ENCODE measurements at regions not wholly inside any gene's neighbourhood (a gene's known extent, or its start where the extent isn't known, plus 50 kb on each side); places are given as distances from the start of the nearest gene placed in this dataset.

- DNase-seq, result no peak
Observed at GRCh38 chr17:77466140-77466539, 325.4 kb downstream of the SEC14L1 start.

DNA sequence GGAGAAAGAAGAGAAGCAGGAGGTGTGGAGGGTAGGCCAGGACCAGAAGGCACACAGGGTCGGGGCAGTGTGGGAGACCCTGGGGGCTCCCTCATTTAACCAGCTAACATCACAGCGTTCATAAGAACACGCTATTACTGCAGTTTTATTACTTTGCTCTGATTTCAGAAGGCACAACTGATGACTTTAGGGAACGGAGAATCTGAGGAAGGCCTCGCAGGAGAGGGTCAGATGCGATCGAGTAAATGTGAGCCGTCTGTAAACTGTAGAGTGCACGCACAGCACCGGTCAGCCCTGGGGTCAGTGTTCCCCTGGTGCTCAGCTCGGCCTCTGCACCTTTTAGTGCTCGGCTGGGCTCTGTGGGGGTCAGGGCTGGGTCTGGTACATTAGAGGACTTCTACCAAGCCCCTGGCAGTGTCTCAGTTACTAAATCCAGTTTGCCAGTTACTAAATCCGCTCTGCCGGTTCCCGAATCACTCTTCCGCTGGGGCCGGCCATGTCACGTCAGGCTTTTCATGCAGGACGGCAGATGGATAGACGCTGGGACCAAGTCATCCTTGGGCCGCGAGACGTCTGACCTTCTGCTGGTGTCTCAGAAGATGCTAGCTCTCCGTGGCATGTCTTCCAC, 325.9 kb downstream of the SEC14L1 start:
- no peak for DNase-seq
- Histone ChIP-seq H3K4me1 (peaks cover 17% of the 10 kb centered on the region), H3K27me3 (no peaks in the 10 kb centered on the region), H3K27ac (no peak overlapping the region), H3K4me3 (no peak overlapping the region), H3K9me3 (replicated peaks) (no peaks in the 10 kb centered on the region), H3K36me3 (peaks cover 4% of the 10 kb centered on the region; the same call in 1 of the 2 replicates)

More at GRCh38 chr17:77466140-77466539, 325.4 kb downstream of the SEC14L1 start:
- Histone ChIP-seq H3K9me3 (replicated peaks) (no peaks in the 10 kb centered on the region), H3K36me3 (peaks cover 4% of the 10 kb centered on the region; the same call in 1 of the 2 replicates), H3K27me3 (no peaks in the 10 kb centered on the region), H3K27ac (no peak overlapping the region), H3K4me3 (no peak overlapping the region), H3K4me1 (peaks cover 11% of the 10 kb centered on the region)

- Histone ChIP-seq H3K4me3 (no peak overlapping the region), H3K27me3 (no peaks in the 10 kb centered on the region), H3K9me3 (replicated peaks) (no peaks in the 10 kb centered on the region), H3K36me3 (peaks cover 4% of the 10 kb centered on the region; the same call in 1 of the 2 replicates), H3K27ac (no peak overlapping the region), H3K4me1 (peaks cover 25% of the 10 kb centered on the region)
- no peak for DNase-seq
Observed at GRCh38 chr17:77467521-77467920, 326.8 kb downstream of the SEC14L1 start.

- H3K9me3 ChIP-seq (replicated peaks), result no peaks in the 10 kb centered on the region
- H3K27ac ChIP-seq, result no peak overlapping the region
- H3K36me3 ChIP-seq, result peaks cover 5% of the 10 kb centered on the region
- no peak overlapping the region for H3K4me3 ChIP-seq
- no peak for DNase-seq
- no peaks in the 10 kb centered on the region for H3K27me3 ChIP-seq
- H3K4me1 ChIP-seq, result peaks cover 34% of the 10 kb centered on the region
Observed at GRCh38 chr17:77468897-77469296, 328.1 kb downstream of the SEC14L1 start.

- Histone ChIP-seq H3K4me1 (peaks cover 34% of the 10 kb centered on the region), H3K27ac (peak overlapping the region; percentile 23; the same call in 1 of the 2 replicates)
- DNase-seq, result no peak
Observed at GRCh38 chr17:77470330-77470786, 329.6 kb downstream of the SEC14L1 start.

DNA sequence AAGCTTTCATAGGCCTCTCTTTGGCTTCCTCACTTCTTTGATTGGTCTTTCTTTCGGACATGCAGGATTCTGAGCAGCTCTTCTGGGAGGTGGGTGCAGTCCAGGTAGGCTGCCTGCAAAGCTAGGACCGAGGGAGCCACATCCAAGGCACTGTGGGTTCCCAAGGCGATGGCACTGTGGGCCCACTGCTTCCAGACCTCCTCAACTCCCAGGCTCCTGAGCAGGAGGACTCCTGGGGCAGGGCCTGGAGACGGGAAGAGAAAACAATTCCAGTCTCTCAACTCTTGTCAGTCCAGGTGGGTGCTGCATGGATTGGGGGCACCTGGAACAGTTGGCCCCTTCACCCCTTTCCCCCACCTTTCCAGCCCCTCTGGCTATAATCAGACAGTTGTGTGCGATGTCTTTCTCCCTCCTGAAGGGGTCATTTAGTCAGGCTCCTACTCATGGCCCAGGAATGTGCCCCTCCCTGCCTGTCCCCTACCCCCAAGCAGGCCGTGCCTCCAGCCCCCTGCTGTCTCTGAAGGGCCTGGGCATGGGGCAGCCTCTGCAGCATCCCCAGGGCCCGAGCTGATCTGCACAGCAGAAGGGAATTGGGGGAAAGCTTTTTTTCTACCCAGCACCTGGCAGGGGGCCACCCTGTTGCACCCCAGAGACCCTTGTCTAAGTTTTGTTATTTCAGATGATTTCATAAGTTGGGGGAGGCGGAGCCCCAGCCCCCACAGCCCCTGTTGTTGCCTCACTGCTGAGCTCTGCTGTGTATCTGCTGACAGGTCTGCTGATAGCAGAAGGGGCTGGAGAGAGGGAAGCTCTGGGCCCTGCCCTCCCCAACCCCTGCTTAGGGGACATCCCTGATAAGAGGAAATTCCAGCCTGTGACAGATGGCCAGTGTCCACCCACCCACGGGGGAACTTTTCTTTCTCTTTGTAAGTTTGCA, 330.3 kb downstream of the SEC14L1 start:
- DNase-seq, result peak; percentile 69 to 82
- H3K4me1 ChIP-seq, result peaks cover 34% of the 10 kb centered on the region
- H3K9me3 ChIP-seq (replicated peaks), result no peaks in the 10 kb centered on the region
- H3K36me3 ChIP-seq, result peaks cover 5% of the 10 kb centered on the region
- H3K4me3 ChIP-seq, result no peak overlapping the region
- no peaks in the 10 kb centered on the region for H3K27me3 ChIP-seq
- peak overlapping the region; percentile 23 for H3K27ac ChIP-seq

More at GRCh38 chr17:77470330-77470786, 329.6 kb downstream of the SEC14L1 start:
- Histone ChIP-seq H3K27me3 (no peaks in the 10 kb centered on the region), H3K36me3 (peaks cover 5% of the 10 kb centered on the region), H3K9me3 (replicated peaks) (no peaks in the 10 kb centered on the region), H3K4me3 (no peak overlapping the region)

DNA sequence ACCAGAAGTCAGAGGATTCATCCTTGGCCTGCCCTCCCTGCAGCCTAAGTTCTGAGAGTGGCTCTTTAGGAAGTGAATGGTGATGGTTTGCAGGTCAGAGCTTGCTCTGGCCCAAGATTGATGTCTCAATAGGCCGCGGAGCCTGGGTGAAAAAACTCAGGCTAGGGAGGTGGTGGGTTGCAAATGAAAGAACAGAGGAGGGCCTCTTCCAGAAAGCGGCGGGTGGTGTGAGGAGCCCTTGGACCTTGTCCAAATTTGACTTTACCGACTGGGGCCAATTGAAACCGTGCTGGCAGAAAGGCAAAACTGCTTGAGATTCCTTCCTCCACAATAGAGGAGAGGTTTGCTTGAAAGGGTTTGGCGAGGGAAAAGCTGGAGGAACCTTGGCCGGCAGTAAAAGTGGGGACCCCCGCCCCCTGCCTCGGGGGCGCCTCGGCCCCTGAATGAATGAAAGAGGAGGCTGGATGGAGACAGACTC, 331.3 kb downstream of the SEC14L1 start:
- peaks cover 34% of the 10 kb centered on the region for H3K4me1 ChIP-seq
- H3K36me3 ChIP-seq, result peaks cover 5% of the 10 kb centered on the region
- H3K4me3 ChIP-seq, result peak overlapping the region; percentile 1; the same call in 1 of the 2 replicates
- no peaks in the 10 kb centered on the region for H3K27me3 ChIP-seq
- peak overlapping the region; percentile 23 for H3K27ac ChIP-seq
- peak; percentile 78 to 92 for DNase-seq
- H3K9me3 ChIP-seq (replicated peaks), result no peaks in the 10 kb centered on the region

DNA sequence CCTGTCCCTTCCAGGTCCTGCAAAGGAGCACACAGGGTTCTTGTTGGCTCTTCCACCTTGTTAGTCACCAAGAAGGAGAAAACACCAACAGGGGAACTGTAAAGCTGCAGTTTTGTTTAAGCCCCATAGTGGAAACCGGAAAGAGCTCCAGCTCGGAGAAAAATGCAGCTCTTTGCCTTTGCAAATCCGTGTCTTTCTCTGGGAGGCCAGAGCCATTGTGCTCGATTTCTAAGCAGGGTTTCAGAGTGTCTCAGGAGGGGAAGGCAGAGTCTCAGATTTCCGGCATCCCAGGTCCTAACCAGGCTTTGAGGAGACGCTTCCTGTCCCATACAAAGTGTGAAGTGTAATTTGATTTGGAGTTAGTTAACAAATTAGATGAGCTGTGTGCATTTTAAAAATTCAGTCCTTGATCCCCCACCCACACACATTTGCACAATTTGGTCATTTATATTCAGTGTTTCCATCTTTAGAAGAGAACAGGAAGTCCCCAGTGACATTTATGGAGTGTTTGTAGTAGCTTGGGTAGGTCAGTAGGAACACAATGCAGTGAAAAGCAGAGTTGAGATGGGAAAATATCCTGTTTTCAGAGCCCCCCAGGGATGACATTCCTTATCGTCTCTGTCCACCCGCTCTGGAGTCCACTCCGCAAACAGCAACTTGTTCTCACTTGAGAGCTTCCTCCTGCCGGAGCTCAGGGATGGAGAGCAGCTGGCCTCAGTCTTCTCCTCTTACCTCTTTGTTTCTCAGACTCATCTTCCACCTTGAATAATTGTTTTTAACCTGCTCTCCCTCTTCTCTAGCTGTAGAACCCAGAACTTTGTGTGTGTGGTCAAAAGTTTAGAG, 331.9 kb downstream of the SEC14L1 start:
- peak; percentile 54 to 78 for DNase-seq
- H3K4me1 ChIP-seq, result peaks cover 34% of the 10 kb centered on the region
- H3K36me3 ChIP-seq, result peaks cover 5% of the 10 kb centered on the region
- peak overlapping the region; percentile 23 for H3K27ac ChIP-seq
- no peaks in the 10 kb centered on the region for H3K9me3 ChIP-seq (replicated peaks)
- H3K27me3 ChIP-seq, result no peaks in the 10 kb centered on the region
- H3K4me3 ChIP-seq, result peak overlapping the region; percentile 1; the same call in 1 of the 2 replicates

DNA sequence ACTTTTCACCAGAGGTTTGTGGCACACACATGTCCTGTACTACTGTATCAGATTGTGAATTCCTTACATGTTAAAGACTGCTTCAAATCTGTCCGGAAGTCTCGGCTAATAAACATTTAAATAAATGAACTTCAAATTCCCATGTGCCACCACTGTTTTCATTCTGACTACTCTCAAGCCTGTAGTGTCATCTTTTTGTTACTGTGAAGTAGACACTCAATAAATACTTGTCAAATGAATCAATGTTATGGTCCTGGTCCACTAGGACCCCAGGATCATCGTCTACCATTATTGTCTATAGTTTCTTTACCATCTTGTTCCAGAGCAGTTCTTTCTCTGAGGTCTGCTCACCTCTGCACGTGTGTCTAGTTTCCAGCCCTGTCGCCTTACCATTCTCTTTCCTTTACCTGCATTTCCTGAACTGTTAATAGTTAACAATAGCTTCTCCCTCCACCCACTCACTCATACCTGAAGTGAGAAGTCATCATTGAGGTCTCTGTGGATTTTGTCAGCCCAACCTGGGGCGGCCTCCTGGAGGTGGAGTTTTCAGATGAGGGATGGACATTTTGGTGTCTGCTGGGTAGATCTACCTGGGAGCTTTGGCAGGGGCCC, 333.0 kb downstream of the SEC14L1 start:
- H3K36me3 ChIP-seq, result peaks cover 5% of the 10 kb centered on the region
- peaks cover 34% of the 10 kb centered on the region for H3K4me1 ChIP-seq
- no peak overlapping the region for H3K4me3 ChIP-seq
- DNase-seq, result no peak
- no peaks in the 10 kb centered on the region for H3K9me3 ChIP-seq (replicated peaks)
- no peak overlapping the region for H3K27ac ChIP-seq
- no peaks in the 10 kb centered on the region for H3K27me3 ChIP-seq

DNA sequence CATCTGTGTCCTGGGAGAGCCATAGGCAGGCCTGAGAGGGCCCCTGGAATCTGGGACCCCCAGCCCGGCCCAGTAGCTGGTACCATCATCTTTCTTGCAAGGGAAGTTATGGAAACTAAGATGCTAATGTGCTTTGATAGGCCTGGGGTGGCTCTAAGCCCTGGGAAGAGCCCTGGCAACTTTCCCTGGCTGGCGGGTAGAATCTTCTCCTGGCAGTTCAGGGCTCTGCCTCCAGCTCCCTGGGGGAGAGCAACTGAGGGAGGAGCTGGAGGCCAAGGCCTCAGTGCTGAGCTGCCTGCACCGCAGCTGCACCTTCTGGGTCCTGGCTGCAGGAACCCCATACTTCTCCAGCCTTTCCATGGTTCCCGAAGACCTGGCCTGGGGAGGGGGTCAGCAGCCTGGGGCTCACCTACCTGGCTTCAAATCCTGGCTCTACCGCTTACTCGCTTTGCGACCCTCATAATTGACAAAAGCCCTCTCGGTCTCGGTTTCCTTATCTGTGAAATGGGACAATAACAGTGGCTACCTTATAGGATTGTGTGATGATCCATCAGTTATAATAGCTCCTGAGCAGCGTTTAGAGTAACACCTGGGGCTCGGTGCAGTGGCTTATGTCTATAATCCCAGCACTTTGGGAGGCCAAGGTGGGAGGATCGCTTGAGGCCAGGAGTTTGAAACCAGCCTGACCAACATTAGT, 333.7 kb downstream of the SEC14L1 start:
- no peak overlapping the region for H3K4me3 ChIP-seq
- H3K27ac ChIP-seq, result no peak overlapping the region
- no peak for DNase-seq
- H3K9me3 ChIP-seq (replicated peaks), result no peaks in the 10 kb centered on the region
- no peaks in the 10 kb centered on the region for H3K27me3 ChIP-seq
- H3K4me1 ChIP-seq, result peaks cover 37% of the 10 kb centered on the region
- H3K36me3 ChIP-seq, result peaks cover 5% of the 10 kb centered on the region

- Histone ChIP-seq H3K27me3 (no peaks in the 10 kb centered on the region), H3K9me3 (replicated peaks) (no peaks in the 10 kb centered on the region), H3K4me3 (no peak overlapping the region), H3K4me1 (peaks cover 42% of the 10 kb centered on the region), H3K27ac (no peak overlapping the region), H3K36me3 (peaks cover 5% of the 10 kb centered on the region)
- DNase-seq, result no peak
Observed at GRCh38 chr17:77475016-77475976, 334.5 kb downstream of the SEC14L1 start.

- Histone ChIP-seq H3K4me3 (no peak overlapping the region), H3K4me1 (peaks cover 38% of the 10 kb centered on the region), H3K36me3 (peaks cover 5% of the 10 kb centered on the region), H3K27ac (no peak overlapping the region), H3K27me3 (no peaks in the 10 kb centered on the region), H3K9me3 (replicated peaks) (no peaks in the 10 kb centered on the region)
- DNase-seq, result no peak
Observed at GRCh38 chr17:77476006-77476405, 335.2 kb downstream of the SEC14L1 start.
